Common myeloid progenitor, CD34-positive (primary cell): ENCODE measurements at regions not wholly inside any gene's neighbourhood (a gene's known extent, or its start where the extent isn't known, plus 50 kb on each side); places are given as distances from the start of the nearest gene placed in this dataset.

Experiments used
- CTCF ChIA-PET: fragments of 350-600 bp; sonication (Branson Sonifier 250); formaldehyde crosslinking; loops from one replicate; lab custom pipeline; 2021; ENCODE audit warnings: antibody characterized with exemption; lab: Charles Lee
- POLR2A ChIA-PET: fragments of 350-600 bp; sonication (Branson Sonifier 250); formaldehyde crosslinking; loops from one replicate; lab custom pipeline; 2021; ENCODE audit warnings: antibody characterized with exemption; lab: Charles Lee
- DNase-seq, 3 donors: peaks; one replicate each; pipeline versions ENCODE4 v3.0.0 to v3.0.0-alpha.2; 2013
- H3K27ac ChIP-seq, 2 experiments: 1 replicate in 1 of 2; 2 replicates in 1 of 2; pipeline ENCODE4 v1.7.0; 2013; ENCODE audit warnings: inconsistent platforms in 2 of 2, low read length in 2 of 2, mild to moderate bottlenecking in 2 of 2, low read depth in 1 of 2, moderate library complexity in 1 of 2; ENCODE audit not compliant: severe bottlenecking in 2 of 2, insufficient read depth in 1 of 2, poor library complexity in 1 of 2
- H3K27me3 ChIP-seq, 5 experiments: replicated peaks in 2 of 5; 1 replicate in 3 of 5; 2 replicates in 2 of 5; pipeline versions ENCODE4 v1.6.1 to v1.7.0; 2013; ENCODE audit warnings: low read length in 4 of 5, mild to moderate bottlenecking in 2 of 5, moderate library complexity in 2 of 5, inconsistent platforms in 1 of 5; ENCODE audit not compliant: insufficient read depth in 5 of 5, control insufficient read depth in 4 of 5
- H3K36me3 ChIP-seq, 4 experiments: 1 replicate in 2 of 4; 2 replicates in 2 of 4; pipeline versions ENCODE4 v1.6.1 to v1.7.0; 2013; ENCODE audit warnings: low read length in 3 of 4, control low read depth in 1 of 4, mild to moderate bottlenecking in 1 of 4; ENCODE audit not compliant: control insufficient read depth in 4 of 4, insufficient read depth in 4 of 4
- H3K4me1 ChIP-seq, 4 experiments: 1 replicate in 3 of 4; 2 replicates in 1 of 4; pipeline versions ENCODE4 v1.6.1 to v1.7.1; 2013; ENCODE audit warnings: low read length in 3 of 4, mild to moderate bottlenecking in 3 of 4, control low read depth in 1 of 4, inconsistent platforms in 1 of 4, moderate library complexity in 1 of 4; ENCODE audit not compliant: control insufficient read depth in 4 of 4, insufficient read depth in 4 of 4; ENCODE audit errors: control extremely low read depth in 1 of 4
- H3K4me3 ChIP-seq, 7 experiments: 1 replicate in 4 of 7; 2 replicates in 3 of 7; pipeline versions ENCODE4 v1.5.1 to v1.7.0; 2013; ENCODE audit warnings: mild to moderate bottlenecking in 7 of 7, low read length in 6 of 7, moderate library complexity in 6 of 7, inconsistent platforms in 2 of 7, low read depth in 2 of 7, control low read depth in 1 of 7; ENCODE audit not compliant: insufficient read depth in 4 of 7, control insufficient read depth in 1 of 7; ENCODE audit errors: extremely low read depth in 1 of 7
- H3K9me3 ChIP-seq, 5 experiments: 1 replicate in 4 of 5; 2 replicates in 1 of 5; pipeline versions ENCODE4 v1.6.1 to v1.7.1; 2013; ENCODE audit warnings: low read length in 4 of 5, mild to moderate bottlenecking in 2 of 5, inconsistent platforms in 1 of 5, low read depth in 1 of 5, moderate library complexity in 1 of 5; ENCODE audit not compliant: control insufficient read depth in 4 of 5, insufficient read depth in 2 of 5; ENCODE audit errors: control extremely low read depth in 1 of 5
- WGBS: methylation state at CpG from one replicate; pipeline ENCODE4 v1.1.5; 2013; ENCODE audit not compliant: insufficient coverage; 5-methylcytosine and 5-hydroxymethylcytosine counted together

- Histone ChIP-seq H3K27me3 (peaks cover 0 to 57% (median 18%) of the 10 kb centered on the region in 5 experiments), H3K4me1 (no peaks in the 10 kb centered on the region), H3K36me3 (no peaks in the 10 kb centered on the region), H3K27ac (no peak overlapping the region), H3K9me3 (peaks cover 0 to 10% (median 6%) of the 10 kb centered on the region in 5 experiments), H3K4me3 (no peak overlapping the region)
- no peak for DNase-seq
- CTCF ChIA-PET = no interaction called here
- WGBS = 86% methylated on average over 2 of the region's 2 CpGs
- POLR2A ChIA-PET = no interaction called here
Measured at GRCh38 chr2:120658770-120659158, 76.9 kb upstream of the GLI2 start.

- H3K4me3 ChIP-seq = no peak overlapping the region
- H3K27ac ChIP-seq = no peak overlapping the region
- H3K4me1 ChIP-seq = no peaks in the 10 kb centered on the region
- POLR2A ChIA-PET = no interaction called here
- H3K36me3 ChIP-seq = no peaks in the 10 kb centered on the region
- 97% methylated on average over 9 of the region's 10 CpGs for WGBS
- peaks cover 0 to 7% (median 3%) of the 10 kb centered on the region in 5 experiments for H3K9me3 ChIP-seq
- H3K27me3 ChIP-seq = peaks cover 0 to 50% (median 14%) of the 10 kb centered on the region in 5 experiments
- no peak for DNase-seq
- CTCF ChIA-PET = no interaction called here
Measured at GRCh38 chr2:120659275-120659977, 76.2 kb upstream of the GLI2 start.

GRCh38 chr2:120660056-120660694, 75.5 kb upstream of the GLI2 start:
- CTCF ChIA-PET = no interaction called here
- Histone ChIP-seq H3K9me3 (peaks cover 0 to 9% (median 4%) of the 10 kb centered on the region in 5 experiments), H3K4me1 (no peaks in the 10 kb centered on the region), H3K36me3 (no peaks in the 10 kb centered on the region), H3K27me3 (peaks cover 0 to 43% (median 8%) of the 10 kb centered on the region in 5 experiments), H3K4me3 (no peak overlapping the region), H3K27ac (no peak overlapping the region)
- 81% methylated on average over 7 of the region's 8 CpGs for WGBS
- POLR2A ChIA-PET = no interaction called here
- no peak for DNase-seq

GRCh38 chr2:120660771-120661459, 74.8 kb upstream of the GLI2 start:
- no peaks in the 10 kb centered on the region for H3K36me3 ChIP-seq
- no peaks in the 10 kb centered on the region for H3K4me1 ChIP-seq
- no peak overlapping the region for H3K27ac ChIP-seq
- no peak overlapping the region for H3K4me3 ChIP-seq
- peaks cover 0 to 14% (median 2%) of the 10 kb centered on the region in 5 experiments for H3K9me3 ChIP-seq
- H3K27me3 ChIP-seq = peaks cover 0 to 37% (median 4%) of the 10 kb centered on the region in 5 experiments
- WGBS = 64% methylated on average over 11 of the region's 11 CpGs
- no peak for DNase-seq
- ChIA-PET POLR2A (no interaction called here), CTCF (no interaction called here)

GRCh38 chr2:120661551-120661950, 74.1 kb upstream of the GLI2 start:
- Histone ChIP-seq H3K27ac (no peak overlapping the region), H3K4me3 (no peak overlapping the region), H3K27me3 (peaks cover 0 to 36% (median 4%) of the 10 kb centered on the region in 5 experiments), H3K4me1 (no peaks in the 10 kb centered on the region), H3K9me3 (peaks cover 0 to 20% (median 2%) of the 10 kb centered on the region in 5 experiments), H3K36me3 (no peaks in the 10 kb centered on the region)
- WGBS = 30% methylated on average over 15 of the region's 16 CpGs
- DNase-seq = no peak
- CTCF ChIA-PET = no interaction called here
- POLR2A ChIA-PET = no interaction called here

- H3K36me3 ChIP-seq = no peaks in the 10 kb centered on the region
- no peak for DNase-seq
- peaks cover 0 to 23% (median 2%) of the 10 kb centered on the region in 5 experiments for H3K9me3 ChIP-seq
- peaks cover 0 to 36% (median 4%) of the 10 kb centered on the region in 5 experiments for H3K27me3 ChIP-seq
- POLR2A ChIA-PET = no interaction called here
- CTCF ChIA-PET = no interaction called here
- WGBS = 93% methylated on average over 3 of the region's 4 CpGs
- H3K4me3 ChIP-seq = no peak overlapping the region
- no peaks in the 10 kb centered on the region for H3K4me1 ChIP-seq
- no peak overlapping the region for H3K27ac ChIP-seq
Measured at GRCh38 chr2:120662046-120662445, 73.6 kb upstream of the GLI2 start.

GRCh38 chr2:120662746-120663145, 72.9 kb upstream of the GLI2 start:
- CTCF ChIA-PET = no interaction called here
- H3K36me3 ChIP-seq = no peaks in the 10 kb centered on the region

More at GRCh38 chr2:120662746-120663145, 72.9 kb upstream of the GLI2 start:
- 100% methylated on average over 1 of the region's 3 CpGs for WGBS
- POLR2A ChIA-PET = interaction anchor here (0.7 kb wide), 1 partner anchor 236 kb away, joined by 3 read pairs; no protein-coding TSS in a partner anchor
- DNase-seq = no peak
- H3K27me3 ChIP-seq = peaks cover 0 to 36% (median 4%) of the 10 kb centered on the region in 5 experiments
- H3K4me3 ChIP-seq = no peak overlapping the region
- no peaks in the 10 kb centered on the region for H3K4me1 ChIP-seq
- peaks cover 0 to 28% (median 4%) of the 10 kb centered on the region in 5 experiments for H3K9me3 ChIP-seq
- H3K27ac ChIP-seq = no peak overlapping the region
